ENCODE measurements at regions not wholly inside any gene's neighbourhood (a gene's known extent, or its start where the extent isn't known, plus 50 kb on each side); places are given as distances from the start of the nearest gene placed in this dataset.

DNA sequence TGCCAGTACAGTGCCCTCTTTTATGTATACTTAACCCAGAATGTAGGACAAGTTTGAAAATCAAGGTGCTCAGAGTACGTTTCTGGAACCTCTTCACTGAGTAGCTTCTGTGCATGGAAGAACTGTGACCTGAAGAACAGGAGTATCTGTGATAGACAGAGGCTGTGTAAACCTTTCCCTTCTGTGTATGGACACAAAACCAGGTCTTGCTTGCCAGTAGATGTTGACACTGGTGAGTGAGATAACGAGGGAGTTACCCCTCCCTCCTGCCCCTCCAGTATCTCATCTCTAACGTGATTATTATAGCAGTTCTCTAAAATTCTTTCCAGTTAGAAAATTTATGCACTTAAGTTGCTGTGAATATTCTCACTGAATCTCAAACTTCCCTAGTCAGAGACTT, 170.8 kb downstream of the RPL10L start:
- TF ChIP-seq TAF1 (conservative IDR thresholded peaks at IDR 0.05) (no peak), MAX (IDR thresholded peaks at IDR 0.05) (no peak), CTCF (IDR thresholded peaks at IDR 0.05; ENCODE audit: low read depth, low read length, missing input control) (no peak), NR2F2 (IDR thresholded peaks at IDR 0.05) (no peak), GABPA (IDR thresholded peaks at IDR 0.05 in 1 of 2, conservative IDR thresholded peaks at IDR 0.05 in 1 of 2) (no peak), JUND (IDR thresholded peaks at IDR 0.05) (no peak), YY1 (IDR thresholded peaks at IDR 0.05) (no peak), RAD21 (IDR thresholded peaks at IDR 0.05) (no peak), EGR1 (IDR thresholded peaks at IDR 0.05; ENCODE audit: low read depth in 2 of 2) (no peak), RXRA (IDR thresholded peaks at IDR 0.05) (peak in 1 of 2 donors; percentile 29), FOXA2 (IDR thresholded peaks at IDR 0.05) (peak; percentile 64), HNF4G (IDR thresholded peaks at IDR 0.05) (no peak)
- TF ChIP-seq, protein P1, sequence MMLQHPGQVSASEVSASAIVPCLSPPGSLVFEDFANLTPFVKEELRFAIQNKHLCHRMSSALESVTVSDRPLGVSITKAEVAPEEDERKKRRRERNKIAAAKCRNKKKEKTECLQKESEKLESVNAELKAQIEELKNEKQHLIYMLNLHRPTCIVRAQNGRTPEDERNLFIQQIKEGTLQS (IDR thresholded peaks at IDR 0.05) = no peak
- TF ChIP-seq, protein P2, sequence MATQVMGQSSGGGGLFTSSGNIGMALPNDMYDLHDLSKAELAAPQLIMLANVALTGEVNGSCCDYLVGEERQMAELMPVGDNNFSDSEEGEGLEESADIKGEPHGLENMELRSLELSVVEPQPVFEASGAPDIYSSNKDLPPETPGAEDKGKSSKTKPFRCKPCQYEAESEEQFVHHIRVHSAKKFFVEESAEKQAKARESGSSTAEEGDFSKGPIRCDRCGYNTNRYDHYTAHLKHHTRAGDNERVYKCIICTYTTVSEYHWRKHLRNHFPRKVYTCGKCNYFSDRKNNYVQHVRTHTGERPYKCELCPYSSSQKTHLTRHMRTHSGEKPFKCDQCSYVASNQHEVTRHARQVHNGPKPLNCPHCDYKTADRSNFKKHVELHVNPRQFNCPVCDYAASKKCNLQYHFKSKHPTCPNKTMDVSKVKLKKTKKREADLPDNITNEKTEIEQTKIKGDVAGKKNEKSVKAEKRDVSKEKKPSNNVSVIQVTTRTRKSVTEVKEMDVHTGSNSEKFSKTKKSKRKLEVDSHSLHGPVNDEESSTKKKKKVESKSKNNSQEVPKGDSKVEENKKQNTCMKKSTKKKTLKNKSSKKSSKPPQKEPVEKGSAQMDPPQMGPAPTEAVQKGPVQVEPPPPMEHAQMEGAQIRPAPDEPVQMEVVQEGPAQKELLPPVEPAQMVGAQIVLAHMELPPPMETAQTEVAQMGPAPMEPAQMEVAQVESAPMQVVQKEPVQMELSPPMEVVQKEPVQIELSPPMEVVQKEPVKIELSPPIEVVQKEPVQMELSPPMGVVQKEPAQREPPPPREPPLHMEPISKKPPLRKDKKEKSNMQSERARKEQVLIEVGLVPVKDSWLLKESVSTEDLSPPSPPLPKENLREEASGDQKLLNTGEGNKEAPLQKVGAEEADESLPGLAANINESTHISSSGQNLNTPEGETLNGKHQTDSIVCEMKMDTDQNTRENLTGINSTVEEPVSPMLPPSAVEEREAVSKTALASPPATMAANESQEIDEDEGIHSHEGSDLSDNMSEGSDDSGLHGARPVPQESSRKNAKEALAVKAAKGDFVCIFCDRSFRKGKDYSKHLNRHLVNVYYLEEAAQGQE (IDR thresholded peaks at IDR 0.05) = no peak

Data from liver (tissue), 3 donors.